GM23338 (cell line): ENCODE measurements at regions not wholly inside any gene's neighbourhood (a gene's known extent, or its start where the extent isn't known, plus 50 kb on each side); places are given as distances from the start of the nearest gene placed in this dataset.

ENCODE experiments used
- ATAC-seq: fragments of 200-7000 bp; cut with Tn5 transposase; 3 replicates; pipeline ENCODE4 v1.9.1; 2020
- DNase-seq: peaks from one replicate; pipeline ENCODE4 v3.0.0-alpha.2; 2015; ENCODE audit warnings: low spot score
- H2AFZ ChIP-seq: fragments of 200-600 bp; sonication (generic); 2 replicates; pipeline ENCODE4 v1.8.0; 2016; ENCODE audit warnings: antibody characterized with exemption, mild to moderate bottlenecking, moderate library complexity
- H3F3A ChIP-seq: fragments of 200-600 bp; sonication (generic); replicated peaks from 2 replicates; pipeline ENCODE4 v1.8.0; 2017; ENCODE audit warnings: antibody characterized with exemption, mixed run types, low read depth
- H3K27ac ChIP-seq: fragments of 200-600 bp; sonication (generic); 2 replicates; pipeline ENCODE4 v1.6.1; 2016; ENCODE audit warnings: low read depth
- H3K27me3 ChIP-seq: fragments of 200-600 bp; sonication (generic); 2 replicates; pipeline ENCODE4 v1.8.0; 2016; ENCODE audit warnings: mild to moderate bottlenecking, mixed run types, moderate library complexity; ENCODE audit not compliant: insufficient read depth
- H3K36me3 ChIP-seq: fragments of 200-600 bp; sonication (generic); 2 replicates; pipeline ENCODE4 v1.8.0; 2016; ENCODE audit warnings: mild to moderate bottlenecking; ENCODE audit not compliant: insufficient read depth
- H3K4me1 ChIP-seq: fragments of 200-600 bp; sonication (generic); 2 replicates; pipeline ENCODE4 v1.8.0; 2016; ENCODE audit warnings: mild to moderate bottlenecking, moderate library complexity; ENCODE audit not compliant: insufficient read depth
- H3K4me2 ChIP-seq: fragments of 200-600 bp; sonication (generic); 2 replicates; pipeline ENCODE4 v1.7.1; 2017; ENCODE audit warnings: mixed run types
- H3K4me3 ChIP-seq: fragments of 200-600 bp; sonication (generic); 2 replicates; pipeline ENCODE4 v1.6.1; 2016; ENCODE audit warnings: mixed run types
- H3K79me2 ChIP-seq: fragments of 200-600 bp; sonication (generic); replicated peaks from 2 replicates; pipeline ENCODE4 v1.8.0; 2017; ENCODE audit warnings: mild to moderate bottlenecking; ENCODE audit not compliant: insufficient read depth
- H3K9me2 ChIP-seq: fragments of 200-600 bp; sonication (generic); 2 replicates; pipeline ENCODE4 v1.8.0; 2017; ENCODE audit not compliant: insufficient read depth
- H4K20me1 ChIP-seq: fragments of 200-600 bp; sonication (generic); replicated peaks from 2 replicates; pipeline ENCODE4 v1.8.0; 2017; ENCODE audit warnings: mild to moderate bottlenecking; ENCODE audit not compliant: insufficient read depth
- H3K27ac Mint-ChIP-seq: 2 replicates; pipeline ENCODE4 v1.8.0; 2020; ENCODE audit warnings: inconsistent platforms, mild to moderate bottlenecking, moderate library complexity, mixed read lengths
- H3K27me3 Mint-ChIP-seq: 3 replicates; pipeline ENCODE4 v1.8.0; 2022; ENCODE audit warnings: low read depth, mild to moderate bottlenecking, moderate library complexity, mixed read lengths, inconsistent platforms; ENCODE audit not compliant: insufficient read depth, poor library complexity
- H3K36me3 Mint-ChIP-seq: 3 replicates; pipeline ENCODE4 v1.8.0; 2021; ENCODE audit warnings: low read depth, mild to moderate bottlenecking, inconsistent platforms, moderate library complexity, mixed read lengths
- H3K4me1 Mint-ChIP-seq: 3 replicates; pipeline ENCODE4 v1.8.0; 2020; ENCODE audit warnings: mild to moderate bottlenecking, inconsistent platforms, mixed read lengths
- H3K4me3 Mint-ChIP-seq: 3 replicates; pipeline ENCODE4 v1.8.0; 2021; ENCODE audit warnings: moderate library complexity, mild to moderate bottlenecking, inconsistent platforms, mixed read lengths
- H3K9me3 Mint-ChIP-seq: 3 replicates; pipeline ENCODE4 v1.8.0; 2020; ENCODE audit warnings: moderate library complexity, mild to moderate bottlenecking, inconsistent platforms, mixed read lengths
- CREB1 ChIP-seq: fragments of 250-450 bp; sonication (Bioruptor Pico); IDR thresholded peaks from 2 replicates; pipeline ENCODE4 v1.5.0; 2020; ENCODE audit warnings: low read depth, mild to moderate bottlenecking, moderate library complexity
- EZH2 ChIP-seq: fragments of 200-600 bp; sonication (generic); IDR thresholded peaks from one replicate; pipeline ENCODE4 v1.8.0; 2017; ENCODE audit warnings: antibody characterized with exemption, mild to moderate bottlenecking, low read depth; ENCODE audit not compliant: unreplicated experiment
- EZH2phosphoT487 ChIP-seq: fragments of 200-600 bp; sonication (generic); IDR thresholded peaks from one replicate; pipeline ENCODE4 v1.8.1; 2018; ENCODE audit warnings: antibody characterized with exemption; ENCODE audit not compliant: unreplicated experiment
- JUNB ChIP-seq: IDR thresholded peaks from one replicate; pipeline ENCODE4 v1.6.1; 2016; ENCODE audit warnings: antibody characterized with exemption; ENCODE audit not compliant: unreplicated experiment
- NANOG ChIP-seq: IDR thresholded peaks from 2 replicates; pipeline ENCODE4 v1.6.1; 2016; ENCODE audit warnings: antibody characterized with exemption, borderline replicate concordance
- POLR2AphosphoS5 ChIP-seq: IDR thresholded peaks from 2 replicates; pipeline ENCODE4 v1.6.1; 2016; ENCODE audit warnings: antibody characterized with exemption, low read depth
- STAT1 ChIP-seq: IDR thresholded peaks from one replicate; pipeline ENCODE4 v1.6.1; 2016; ENCODE audit warnings: antibody characterized with exemption; ENCODE audit not compliant: unreplicated experiment
- ZNF114 ChIP-seq: fragments of 250-450 bp; sonication (Bioruptor Pico); IDR thresholded peaks from 2 replicates; pipeline ENCODE4 v1.5.0; 2020; ENCODE audit warnings: mild to moderate bottlenecking, moderate library complexity
- ZNF331 ChIP-seq: fragments of 250-450 bp; sonication (Bioruptor Pico); IDR thresholded peaks from 2 replicates; pipeline ENCODE4 v1.5.0; 2020; ENCODE audit warnings: low read depth, mild to moderate bottlenecking, moderate library complexity
- TF ChIP-seq, protein P1 (sequence below): IDR thresholded peaks from 2 replicates; pipeline ENCODE4 v1.6.1; 2016; ENCODE audit warnings: antibody characterized with exemption
- TF ChIP-seq, protein P2 (sequence below), 2 experiments: fragments of 200-600 bp in 1 of 2; sonication (generic) in 1 of 2; conservative IDR thresholded peaks; 2 replicates each; pipeline versions ENCODE4 v1.5.1 to v1.6.1; 2016 to 2017; ENCODE audit warnings: antibody characterized with exemption in 2 of 2, low read depth in 2 of 2, mild to moderate bottlenecking in 2 of 2, moderate library complexity in 1 of 2
- TF ChIP-seq, protein P3 (sequence below): fragments of 250-450 bp; sonication (Bioruptor Pico); IDR thresholded peaks from 2 replicates; pipeline ENCODE4 v1.5.0; 2020; ENCODE audit warnings: mild to moderate bottlenecking, moderate library complexity
- TF ChIP-seq, protein P4 (sequence below): IDR thresholded peaks from one replicate; pipeline ENCODE4 v1.6.1; 2018; ENCODE audit warnings: antibody characterized with exemption; ENCODE audit not compliant: unreplicated experiment

DNA sequence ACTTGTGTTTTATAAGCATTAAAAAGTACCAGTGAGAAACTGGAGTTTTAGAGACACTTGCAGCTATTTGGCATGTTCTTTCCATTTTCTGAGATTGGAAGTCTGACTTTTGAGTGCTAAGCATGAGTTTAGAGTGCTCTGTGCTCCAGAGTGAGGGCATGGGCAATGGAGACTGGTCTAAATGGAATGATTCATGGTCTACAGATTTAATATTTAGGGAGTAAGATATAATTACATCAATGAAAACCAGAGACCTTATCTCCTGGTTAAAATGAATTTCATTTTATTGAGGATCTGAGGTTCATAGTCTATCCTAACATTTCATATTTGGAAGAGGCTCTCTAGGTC is 135.9 kb upstream of the RPS23 start:
- Histone ChIP-seq H3F3A (no peaks in the 10 kb centered on the region), H3K9me2 (no peaks in the 10 kb centered on the region; the same call in 1 of the 2 replicates), H2AFZ (no peak overlapping the region), H3K27me3 (no peaks in the 10 kb centered on the region), H3K4me3 (no peak overlapping the region), H3K4me2 (no peak overlapping the region), H3K27ac (no peak overlapping the region), H3K79me2 (no peaks in the 10 kb centered on the region), H3K36me3 (no peaks in the 10 kb centered on the region), H3K4me1 (0 out of 2 replicates have a peak, but pooled peaks cover 4% of the 10 kb centered on the region), H4K20me1 (no peaks in the 10 kb centered on the region)
- Mint-ChIP-seq H3K4me1 (peaks cover under 1% of the 10 kb centered on the region; the same call in 2 of the 3 replicates), H3K27ac (no peak overlapping the region), H3K9me3 (no peaks in the 10 kb centered on the region), H3K4me3 (no peak overlapping the region), H3K27me3 (peaks cover 4% of the 10 kb centered on the region), H3K36me3 (no peaks in the 10 kb centered on the region)
- no peak for ATAC-seq
- DNase-seq = no peak
- TF ChIP-seq JUNB = no peak
- no peak for TF ChIP-seq ZNF331
- TF ChIP-seq, protein P1, sequence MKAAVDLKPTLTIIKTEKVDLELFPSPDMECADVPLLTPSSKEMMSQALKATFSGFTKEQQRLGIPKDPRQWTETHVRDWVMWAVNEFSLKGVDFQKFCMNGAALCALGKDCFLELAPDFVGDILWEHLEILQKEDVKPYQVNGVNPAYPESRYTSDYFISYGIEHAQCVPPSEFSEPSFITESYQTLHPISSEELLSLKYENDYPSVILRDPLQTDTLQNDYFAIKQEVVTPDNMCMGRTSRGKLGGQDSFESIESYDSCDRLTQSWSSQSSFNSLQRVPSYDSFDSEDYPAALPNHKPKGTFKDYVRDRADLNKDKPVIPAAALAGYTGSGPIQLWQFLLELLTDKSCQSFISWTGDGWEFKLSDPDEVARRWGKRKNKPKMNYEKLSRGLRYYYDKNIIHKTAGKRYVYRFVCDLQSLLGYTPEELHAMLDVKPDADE = no peak
- TF ChIP-seq, protein P2, sequence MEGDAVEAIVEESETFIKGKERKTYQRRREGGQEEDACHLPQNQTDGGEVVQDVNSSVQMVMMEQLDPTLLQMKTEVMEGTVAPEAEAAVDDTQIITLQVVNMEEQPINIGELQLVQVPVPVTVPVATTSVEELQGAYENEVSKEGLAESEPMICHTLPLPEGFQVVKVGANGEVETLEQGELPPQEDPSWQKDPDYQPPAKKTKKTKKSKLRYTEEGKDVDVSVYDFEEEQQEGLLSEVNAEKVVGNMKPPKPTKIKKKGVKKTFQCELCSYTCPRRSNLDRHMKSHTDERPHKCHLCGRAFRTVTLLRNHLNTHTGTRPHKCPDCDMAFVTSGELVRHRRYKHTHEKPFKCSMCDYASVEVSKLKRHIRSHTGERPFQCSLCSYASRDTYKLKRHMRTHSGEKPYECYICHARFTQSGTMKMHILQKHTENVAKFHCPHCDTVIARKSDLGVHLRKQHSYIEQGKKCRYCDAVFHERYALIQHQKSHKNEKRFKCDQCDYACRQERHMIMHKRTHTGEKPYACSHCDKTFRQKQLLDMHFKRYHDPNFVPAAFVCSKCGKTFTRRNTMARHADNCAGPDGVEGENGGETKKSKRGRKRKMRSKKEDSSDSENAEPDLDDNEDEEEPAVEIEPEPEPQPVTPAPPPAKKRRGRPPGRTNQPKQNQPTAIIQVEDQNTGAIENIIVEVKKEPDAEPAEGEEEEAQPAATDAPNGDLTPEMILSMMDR (conservative IDR thresholded peaks at IDR 0.05; ENCODE audit: low read depth in 2 of 2) = no peak
- TF ChIP-seq, protein P3, sequence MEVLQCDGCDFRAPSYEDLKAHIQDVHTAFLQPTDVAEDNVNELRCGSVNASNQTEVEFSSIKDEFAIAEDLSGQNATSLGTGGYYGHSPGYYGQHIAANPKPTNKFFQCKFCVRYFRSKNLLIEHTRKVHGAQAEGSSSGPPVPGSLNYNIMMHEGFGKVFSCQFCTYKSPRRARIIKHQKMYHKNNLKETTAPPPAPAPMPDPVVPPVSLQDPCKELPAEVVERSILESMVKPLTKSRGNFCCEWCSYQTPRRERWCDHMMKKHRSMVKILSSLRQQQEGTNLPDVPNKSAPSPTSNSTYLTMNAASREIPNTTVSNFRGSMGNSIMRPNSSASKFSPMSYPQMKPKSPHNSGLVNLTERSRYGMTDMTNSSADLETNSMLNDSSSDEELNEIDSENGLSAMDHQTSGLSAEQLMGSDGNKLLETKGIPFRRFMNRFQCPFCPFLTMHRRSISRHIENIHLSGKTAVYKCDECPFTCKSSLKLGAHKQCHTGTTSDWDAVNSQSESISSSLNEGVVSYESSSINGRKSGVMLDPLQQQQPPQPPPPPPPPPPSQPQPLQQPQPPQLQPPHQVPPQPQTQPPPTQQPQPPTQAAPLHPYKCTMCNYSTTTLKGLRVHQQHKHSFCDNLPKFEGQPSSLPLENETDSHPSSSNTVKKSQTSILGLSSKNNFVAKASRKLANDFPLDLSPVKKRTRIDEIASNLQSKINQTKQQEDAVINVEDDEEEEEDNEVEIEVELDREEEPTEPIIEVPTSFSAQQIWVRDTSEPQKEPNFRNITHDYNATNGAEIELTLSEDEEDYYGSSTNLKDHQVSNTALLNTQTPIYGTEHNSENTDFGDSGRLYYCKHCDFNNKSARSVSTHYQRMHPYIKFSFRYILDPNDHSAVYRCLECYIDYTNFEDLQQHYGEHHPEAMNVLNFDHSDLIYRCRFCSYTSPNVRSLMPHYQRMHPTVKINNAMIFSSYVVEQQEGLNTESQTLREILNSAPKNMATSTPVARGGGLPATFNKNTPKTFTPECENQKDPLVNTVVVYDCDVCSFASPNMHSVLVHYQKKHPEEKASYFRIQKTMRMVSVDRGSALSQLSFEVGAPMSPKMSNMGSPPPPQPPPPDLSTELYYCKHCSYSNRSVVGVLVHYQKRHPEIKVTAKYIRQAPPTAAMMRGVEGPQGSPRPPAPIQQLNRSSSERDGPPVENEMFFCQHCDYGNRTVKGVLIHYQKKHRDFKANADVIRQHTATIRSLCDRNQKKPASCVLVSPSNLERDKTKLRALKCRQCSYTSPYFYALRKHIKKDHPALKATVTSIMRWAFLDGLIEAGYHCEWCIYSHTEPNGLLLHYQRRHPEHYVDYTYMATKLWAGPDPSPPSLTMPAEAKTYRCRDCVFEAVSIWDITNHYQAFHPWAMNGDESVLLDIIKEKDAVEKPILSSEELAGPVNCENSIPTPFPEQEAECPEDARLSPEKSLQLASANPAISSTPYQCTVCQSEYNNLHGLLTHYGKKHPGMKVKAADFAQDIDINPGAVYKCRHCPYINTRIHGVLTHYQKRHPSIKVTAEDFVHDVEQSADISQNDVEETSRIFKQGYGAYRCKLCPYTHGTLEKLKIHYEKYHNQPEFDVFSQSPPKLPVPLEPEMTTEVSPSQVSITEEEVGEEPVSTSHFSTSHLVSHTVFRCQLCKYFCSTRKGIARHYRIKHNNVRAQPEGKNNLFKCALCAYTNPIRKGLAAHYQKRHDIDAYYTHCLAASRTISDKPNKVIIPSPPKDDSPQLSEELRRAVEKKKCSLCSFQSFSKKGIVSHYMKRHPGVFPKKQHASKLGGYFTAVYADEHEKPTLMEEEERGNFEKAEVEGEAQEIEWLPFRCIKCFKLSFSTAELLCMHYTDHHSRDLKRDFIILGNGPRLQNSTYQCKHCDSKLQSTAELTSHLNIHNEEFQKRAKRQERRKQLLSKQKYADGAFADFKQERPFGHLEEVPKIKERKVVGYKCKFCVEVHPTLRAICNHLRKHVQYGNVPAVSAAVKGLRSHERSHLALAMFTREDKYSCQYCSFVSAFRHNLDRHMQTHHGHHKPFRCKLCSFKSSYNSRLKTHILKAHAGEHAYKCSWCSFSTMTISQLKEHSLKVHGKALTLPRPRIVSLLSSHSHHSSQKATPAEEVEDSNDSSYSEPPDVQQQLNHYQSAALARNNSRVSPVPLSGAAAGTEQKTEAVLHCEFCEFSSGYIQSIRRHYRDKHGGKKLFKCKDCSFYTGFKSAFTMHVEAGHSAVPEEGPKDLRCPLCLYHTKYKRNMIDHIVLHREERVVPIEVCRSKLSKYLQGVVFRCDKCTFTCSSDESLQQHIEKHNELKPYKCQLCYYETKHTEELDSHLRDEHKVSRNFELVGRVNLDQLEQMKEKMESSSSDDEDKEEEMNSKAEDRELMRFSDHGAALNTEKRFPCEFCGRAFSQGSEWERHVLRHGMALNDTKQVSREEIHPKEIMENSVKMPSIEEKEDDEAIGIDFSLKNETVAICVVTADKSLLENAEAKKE (CRISPR knock-in tag) = no peak
- TF ChIP-seq EZH2 = no peak
- TF ChIP-seq EZH2phosphoT487 = no peak
- TF ChIP-seq CREB1 (CRISPR knock-in tag) = no peak
- no peak for TF ChIP-seq POLR2AphosphoS5
- no peak for TF ChIP-seq STAT1
- no peak for TF ChIP-seq NANOG
- no peak for TF ChIP-seq ZNF114 (CRISPR knock-in tag)
- TF ChIP-seq, protein P4, sequence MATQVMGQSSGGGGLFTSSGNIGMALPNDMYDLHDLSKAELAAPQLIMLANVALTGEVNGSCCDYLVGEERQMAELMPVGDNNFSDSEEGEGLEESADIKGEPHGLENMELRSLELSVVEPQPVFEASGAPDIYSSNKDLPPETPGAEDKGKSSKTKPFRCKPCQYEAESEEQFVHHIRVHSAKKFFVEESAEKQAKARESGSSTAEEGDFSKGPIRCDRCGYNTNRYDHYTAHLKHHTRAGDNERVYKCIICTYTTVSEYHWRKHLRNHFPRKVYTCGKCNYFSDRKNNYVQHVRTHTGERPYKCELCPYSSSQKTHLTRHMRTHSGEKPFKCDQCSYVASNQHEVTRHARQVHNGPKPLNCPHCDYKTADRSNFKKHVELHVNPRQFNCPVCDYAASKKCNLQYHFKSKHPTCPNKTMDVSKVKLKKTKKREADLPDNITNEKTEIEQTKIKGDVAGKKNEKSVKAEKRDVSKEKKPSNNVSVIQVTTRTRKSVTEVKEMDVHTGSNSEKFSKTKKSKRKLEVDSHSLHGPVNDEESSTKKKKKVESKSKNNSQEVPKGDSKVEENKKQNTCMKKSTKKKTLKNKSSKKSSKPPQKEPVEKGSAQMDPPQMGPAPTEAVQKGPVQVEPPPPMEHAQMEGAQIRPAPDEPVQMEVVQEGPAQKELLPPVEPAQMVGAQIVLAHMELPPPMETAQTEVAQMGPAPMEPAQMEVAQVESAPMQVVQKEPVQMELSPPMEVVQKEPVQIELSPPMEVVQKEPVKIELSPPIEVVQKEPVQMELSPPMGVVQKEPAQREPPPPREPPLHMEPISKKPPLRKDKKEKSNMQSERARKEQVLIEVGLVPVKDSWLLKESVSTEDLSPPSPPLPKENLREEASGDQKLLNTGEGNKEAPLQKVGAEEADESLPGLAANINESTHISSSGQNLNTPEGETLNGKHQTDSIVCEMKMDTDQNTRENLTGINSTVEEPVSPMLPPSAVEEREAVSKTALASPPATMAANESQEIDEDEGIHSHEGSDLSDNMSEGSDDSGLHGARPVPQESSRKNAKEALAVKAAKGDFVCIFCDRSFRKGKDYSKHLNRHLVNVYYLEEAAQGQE = no peak
